Endothelial cell (in vitro differentiated cells): ENCODE measurements at regions not wholly inside any gene's neighbourhood (a gene's known extent, or its start where the extent isn't known, plus 50 kb on each side); places are given as distances from the start of the nearest gene placed in this dataset.

ENCODE experiments used
- DNase-seq: peaks from one replicate; pipeline ENCODE4 v3.0.0; 2021; ENCODE audit warnings: low spot score
- H3K27ac Mint-ChIP-seq: one replicate; pipeline ENCODE4 v1.8.0; 2021; ENCODE audit warnings: mixed read lengths, inconsistent platforms; ENCODE audit not compliant: unreplicated experiment
- H3K27me3 Mint-ChIP-seq: one replicate; pipeline ENCODE4 v1.8.0; 2021; ENCODE audit warnings: mild to moderate bottlenecking, moderate library complexity, mixed read lengths, inconsistent platforms; ENCODE audit not compliant: unreplicated experiment
- H3K36me3 Mint-ChIP-seq: one replicate; pipeline ENCODE4 v1.8.0; 2021; ENCODE audit warnings: mild to moderate bottlenecking, low read depth, mixed read lengths, inconsistent platforms; ENCODE audit not compliant: unreplicated experiment
- H3K4me1 Mint-ChIP-seq: one replicate; pipeline ENCODE4 v1.8.0; 2021; ENCODE audit warnings: mild to moderate bottlenecking, mixed read lengths, inconsistent platforms; ENCODE audit not compliant: unreplicated experiment
- H3K4me3 Mint-ChIP-seq: one replicate; pipeline ENCODE4 v1.8.0; 2021; ENCODE audit warnings: mild to moderate bottlenecking, mixed read lengths, inconsistent platforms; ENCODE audit not compliant: unreplicated experiment
- H3K9me3 Mint-ChIP-seq: one replicate; pipeline ENCODE4 v1.8.0; 2021; ENCODE audit warnings: mixed read lengths, inconsistent platforms; ENCODE audit not compliant: unreplicated experiment
- CTCF ChIP-seq: fragments of 200-600 bp; sonication (generic); IDR thresholded peaks from one replicate; pipeline ENCODE4 v1.5.0; 2021; ENCODE audit warnings: antibody characterized with exemption; ENCODE audit not compliant: unreplicated experiment

- Mint-ChIP-seq H3K27ac (no peak overlapping the region), H3K9me3 (no peaks in the 10 kb centered on the region), H3K4me3 (no peak overlapping the region), H3K27me3 (no peaks in the 10 kb centered on the region), H3K36me3 (no peaks in the 10 kb centered on the region), H3K4me1 (no peaks in the 10 kb centered on the region)
- no peak for DNase-seq
- no peak for TF ChIP-seq CTCF
Measured at GRCh38 chrX:28225513-28225912, 244.3 kb upstream of the DCAF8L1 start.

DNA sequence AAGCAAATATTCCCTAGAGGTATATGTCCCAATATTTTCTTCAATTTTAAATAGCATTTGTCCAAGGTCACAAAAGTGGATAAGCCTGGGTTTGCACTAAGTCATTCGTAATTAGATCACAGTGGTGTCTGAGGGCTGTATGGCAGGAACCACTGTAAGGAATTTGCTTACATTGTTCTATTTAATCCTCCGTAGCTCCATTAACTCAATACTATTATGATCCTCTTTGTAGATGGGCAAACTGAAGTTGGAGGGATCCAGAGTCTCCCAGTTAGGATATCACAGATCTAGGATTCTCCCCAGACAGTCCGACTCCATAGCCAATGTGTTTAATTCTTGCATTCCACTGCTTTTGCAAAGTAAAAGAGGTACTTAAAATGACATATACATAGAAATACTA lies 242.7 kb upstream of the DCAF8L1 start:
- H3K9me3 Mint-ChIP-seq: no peaks in the 10 kb centered on the region
- TF ChIP-seq CTCF: no peak
- no peaks in the 10 kb centered on the region for H3K36me3 Mint-ChIP-seq
- no peak for DNase-seq
- no peaks in the 10 kb centered on the region for H3K27me3 Mint-ChIP-seq
- no peaks in the 10 kb centered on the region for H3K4me1 Mint-ChIP-seq
- no peak overlapping the region for H3K27ac Mint-ChIP-seq
- no peak overlapping the region for H3K4me3 Mint-ChIP-seq

GRCh38 chrX:28223469-28223868 lies 242.2 kb upstream of the DCAF8L1 start:
- no peaks in the 10 kb centered on the region for H3K4me1 Mint-ChIP-seq
- DNase-seq: no peak
- no peak for TF ChIP-seq CTCF
- H3K27me3 Mint-ChIP-seq: no peaks in the 10 kb centered on the region
- H3K4me3 Mint-ChIP-seq: no peak overlapping the region
- H3K36me3 Mint-ChIP-seq: no peaks in the 10 kb centered on the region
- H3K27ac Mint-ChIP-seq: no peak overlapping the region
- H3K9me3 Mint-ChIP-seq: no peaks in the 10 kb centered on the region

DNA sequence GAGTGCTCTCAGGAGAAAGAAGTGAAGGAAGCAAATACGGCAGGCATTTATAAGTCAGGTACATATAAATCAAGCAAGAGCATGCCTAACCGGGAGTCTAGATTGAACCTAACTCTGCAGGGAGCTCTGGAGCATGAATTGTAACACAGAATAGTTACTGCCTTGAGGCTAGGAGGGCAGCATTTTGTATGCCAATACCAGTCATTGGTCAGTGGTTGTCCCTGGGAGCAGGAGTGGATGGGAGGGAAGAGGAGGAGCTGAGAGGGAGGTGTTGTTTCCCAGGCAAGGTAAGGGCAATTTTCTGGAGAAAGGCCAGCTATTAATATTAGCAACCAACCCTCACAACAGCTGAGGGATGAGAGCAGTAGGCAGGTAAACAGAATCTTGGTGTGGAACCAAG lies 224.7 kb upstream of the DCAF8L1 start:
- TF ChIP-seq CTCF: no peak
- Mint-ChIP-seq H3K4me3 (no peak overlapping the region), H3K27ac (no peak overlapping the region), H3K4me1 (no peaks in the 10 kb centered on the region), H3K36me3 (no peaks in the 10 kb centered on the region), H3K9me3 (no peaks in the 10 kb centered on the region), H3K27me3 (no peaks in the 10 kb centered on the region)
- no peak for DNase-seq

DNA sequence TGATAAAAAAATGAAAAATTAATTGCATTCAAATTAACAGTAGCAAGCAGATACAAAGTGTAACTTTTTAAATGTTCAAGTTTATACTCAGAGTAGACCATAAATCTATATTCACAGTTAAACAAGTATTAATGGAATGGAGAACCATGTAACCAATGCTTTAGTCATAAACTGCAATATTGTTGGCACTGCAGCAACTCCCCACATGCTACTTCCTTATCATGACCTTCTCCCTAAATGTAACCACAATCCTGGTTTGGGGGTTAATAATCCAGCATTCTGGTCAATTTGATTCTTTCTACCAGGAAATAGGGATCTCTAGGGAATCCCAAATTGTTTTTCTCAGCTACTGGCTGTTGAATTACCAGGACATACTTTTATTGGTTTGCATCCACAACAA lies 223.9 kb upstream of the DCAF8L1 start:
- no peak for TF ChIP-seq CTCF
- DNase-seq: no peak
- H3K36me3 Mint-ChIP-seq: no peaks in the 10 kb centered on the region
- no peaks in the 10 kb centered on the region for H3K9me3 Mint-ChIP-seq
- no peak overlapping the region for H3K27ac Mint-ChIP-seq
- H3K27me3 Mint-ChIP-seq: no peaks in the 10 kb centered on the region
- H3K4me1 Mint-ChIP-seq: no peaks in the 10 kb centered on the region
- no peak overlapping the region for H3K4me3 Mint-ChIP-seq
